ENCODE measurements at regions not wholly inside any gene's neighbourhood (a gene's known extent, or its start where the extent isn't known, plus 50 kb on each side); places are given as distances from the start of the nearest gene placed in this dataset.

GRCh38 chr6:20279608-20280287, 67.5 kb upstream of the MBOAT1 start:
- Mint-ChIP-seq H3K4me1 (peaks cover 18% of the 10 kb centered on the region), H3K4me3 (no peak overlapping the region), H3K27ac (no peak overlapping the region), H3K9me3 (peaks cover 30% of the 10 kb centered on the region), H3K27me3 (ENCODE audit: low read depth) (no peaks in the 10 kb centered on the region; the same call in 1 of the 2 replicates), H3K36me3 (no peaks in the 10 kb centered on the region)
- CTCF ChIA-PET, result interaction anchor here (0.6 kb wide), 1 partner anchor 1309 kb away, joined by 4 read pairs; no protein-coding TSS in a partner anchor
- TF ChIP-seq, protein P1, sequence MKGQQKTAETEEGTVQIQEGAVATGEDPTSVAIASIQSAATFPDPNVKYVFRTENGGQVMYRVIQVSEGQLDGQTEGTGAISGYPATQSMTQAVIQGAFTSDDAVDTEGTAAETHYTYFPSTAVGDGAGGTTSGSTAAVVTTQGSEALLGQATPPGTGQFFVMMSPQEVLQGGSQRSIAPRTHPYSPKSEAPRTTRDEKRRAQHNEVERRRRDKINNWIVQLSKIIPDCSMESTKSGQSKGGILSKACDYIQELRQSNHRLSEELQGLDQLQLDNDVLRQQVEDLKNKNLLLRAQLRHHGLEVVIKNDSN (CRISPR knock-in tag; IDR thresholded peaks at IDR 0.05), result no peak
- no peak for TF ChIP-seq ZNF232 (CRISPR knock-in tag; IDR thresholded peaks at IDR 0.05)
- TF ChIP-seq ZNF317 (CRISPR knock-in tag; IDR thresholded peaks at IDR 0.05; ENCODE audit: borderline replicate concordance, low read depth), result no peak
- TF ChIP-seq, protein P2, sequence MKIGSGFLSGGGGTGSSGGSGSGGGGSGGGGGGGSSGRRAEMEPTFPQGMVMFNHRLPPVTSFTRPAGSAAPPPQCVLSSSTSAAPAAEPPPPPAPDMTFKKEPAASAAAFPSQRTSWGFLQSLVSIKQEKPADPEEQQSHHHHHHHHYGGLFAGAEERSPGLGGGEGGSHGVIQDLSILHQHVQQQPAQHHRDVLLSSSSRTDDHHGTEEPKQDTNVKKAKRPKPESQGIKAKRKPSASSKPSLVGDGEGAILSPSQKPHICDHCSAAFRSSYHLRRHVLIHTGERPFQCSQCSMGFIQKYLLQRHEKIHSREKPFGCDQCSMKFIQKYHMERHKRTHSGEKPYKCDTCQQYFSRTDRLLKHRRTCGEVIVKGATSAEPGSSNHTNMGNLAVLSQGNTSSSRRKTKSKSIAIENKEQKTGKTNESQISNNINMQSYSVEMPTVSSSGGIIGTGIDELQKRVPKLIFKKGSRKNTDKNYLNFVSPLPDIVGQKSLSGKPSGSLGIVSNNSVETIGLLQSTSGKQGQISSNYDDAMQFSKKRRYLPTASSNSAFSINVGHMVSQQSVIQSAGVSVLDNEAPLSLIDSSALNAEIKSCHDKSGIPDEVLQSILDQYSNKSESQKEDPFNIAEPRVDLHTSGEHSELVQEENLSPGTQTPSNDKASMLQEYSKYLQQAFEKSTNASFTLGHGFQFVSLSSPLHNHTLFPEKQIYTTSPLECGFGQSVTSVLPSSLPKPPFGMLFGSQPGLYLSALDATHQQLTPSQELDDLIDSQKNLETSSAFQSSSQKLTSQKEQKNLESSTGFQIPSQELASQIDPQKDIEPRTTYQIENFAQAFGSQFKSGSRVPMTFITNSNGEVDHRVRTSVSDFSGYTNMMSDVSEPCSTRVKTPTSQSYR (CRISPR knock-in tag; IDR thresholded peaks at IDR 0.05), result no peak
- TF ChIP-seq ZBTB43 (CRISPR knock-in tag; IDR thresholded peaks at IDR 0.05), result no peak
- no peak for TF ChIP-seq ZNF671 (CRISPR knock-in tag; IDR thresholded peaks at IDR 0.05)
- TF ChIP-seq NR3C1 (CRISPR knock-in tag; conservative IDR thresholded peaks at IDR 0.05; ENCODE audit: low read depth), result no peak
- no peak for DNase-seq (ENCODE audit: low spot score)
- ATAC-seq, result no peak
- POLR2A ChIA-PET, result no interaction called here

DNA sequence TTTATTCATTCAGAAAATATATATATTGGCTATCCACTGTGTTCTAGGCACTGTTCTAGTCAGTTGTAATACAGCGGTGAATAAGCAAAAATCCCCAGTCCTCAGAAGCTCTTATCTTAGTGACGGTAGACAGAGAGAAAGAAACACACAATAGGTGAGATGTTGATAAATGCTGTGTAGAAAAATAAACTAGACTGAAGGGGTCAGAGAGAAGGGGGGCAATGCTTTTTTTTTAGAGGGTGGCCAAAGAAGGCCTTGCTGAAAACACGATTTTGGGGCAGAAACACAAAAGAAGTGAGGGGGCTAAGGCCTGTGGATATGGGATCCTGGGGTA, 68.0 kb upstream of the MBOAT1 start:
- no peak for TF ChIP-seq MLX (CRISPR knock-in tag; IDR thresholded peaks at IDR 0.05)
- no peak for TF ChIP-seq ELF4 (CRISPR knock-in tag; IDR thresholded peaks at IDR 0.05; ENCODE audit: low read depth)
- DNase-seq (ENCODE audit: low spot score) (no peak), ATAC-seq (no peak)
- Mint-ChIP-seq H3K36me3 (no peaks in the 10 kb centered on the region), H3K4me1 (peaks cover 18% of the 10 kb centered on the region), H3K4me3 (no peak overlapping the region), H3K27ac (no peak overlapping the region), H3K27me3 (ENCODE audit: low read depth) (no peaks in the 10 kb centered on the region; the same call in 1 of the 2 replicates), H3K9me3 (peaks cover 30% of the 10 kb centered on the region)
- ChIA-PET CTCF (no interaction called here), POLR2A (no interaction called here)

GRCh38 chr6:20284672-20285071, 72.4 kb upstream of the MBOAT1 start:
- H3K4me3 Mint-ChIP-seq, result no peak overlapping the region
- no peaks in the 10 kb centered on the region for H3K36me3 Mint-ChIP-seq
- TF ChIP-seq FOXJ3 (CRISPR knock-in tag; IDR thresholded peaks at IDR 0.05; ENCODE audit: borderline replicate concordance) (no peak), OVOL2 (CRISPR knock-in tag; IDR thresholded peaks at IDR 0.05; ENCODE audit: borderline replicate concordance) (no peak), E2F1 (CRISPR knock-in tag; IDR thresholded peaks at IDR 0.05) (no peak), TP53 (CRISPR knock-in tag; IDR thresholded peaks at IDR 0.05) (no peak), ZNF232 (CRISPR knock-in tag; IDR thresholded peaks at IDR 0.05) (no peak), PRRX2 (CRISPR knock-in tag; IDR thresholded peaks at IDR 0.05) (no peak), ZSCAN18 (CRISPR knock-in tag; IDR thresholded peaks at IDR 0.05) (no peak), ETV6 (CRISPR knock-in tag; IDR thresholded peaks at IDR 0.05) (no peak), ERG (CRISPR knock-in tag; IDR thresholded peaks at IDR 0.05) (no peak)
- TF ChIP-seq, protein P3, sequence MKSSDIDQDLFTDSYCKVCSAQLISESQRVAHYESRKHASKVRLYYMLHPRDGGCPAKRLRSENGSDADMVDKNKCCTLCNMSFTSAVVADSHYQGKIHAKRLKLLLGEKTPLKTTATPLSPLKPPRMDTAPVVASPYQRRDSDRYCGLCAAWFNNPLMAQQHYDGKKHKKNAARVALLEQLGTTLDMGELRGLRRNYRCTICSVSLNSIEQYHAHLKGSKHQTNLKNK (CRISPR knock-in tag; IDR thresholded peaks at IDR 0.05), result no peak
- DNase-seq (ENCODE audit: low spot score) (no peak), ATAC-seq (no peak)
- no peaks in the 10 kb centered on the region; the same call in 1 of the 2 replicates for H3K27me3 Mint-ChIP-seq (ENCODE audit: low read depth)
- POLR2A ChIA-PET, result no interaction called here
- peaks cover 24% of the 10 kb centered on the region for H3K9me3 Mint-ChIP-seq
- no peaks in the 10 kb centered on the region for H3K4me1 Mint-ChIP-seq
- no peak overlapping the region for H3K27ac Mint-ChIP-seq
- CTCF ChIA-PET, result no interaction called here

Measured in WTC11 (cell line).